Natural killer cell (primary cell): ENCODE measurements at regions not wholly inside any gene's neighbourhood (a gene's known extent, or its start where the extent isn't known, plus 50 kb on each side); places are given as distances from the start of the nearest gene placed in this dataset.
A peak's percentile ranks its signal among the peaks of the same experiment; 100 is the strongest.

Experiments used
- ATAC-seq, 3 donors: fragments of 150-1000 bp in 2 of 3; fragments of 200-7000 bp in 1 of 3; cut with Tn5 transposase; 1 replicate in 1 of 3; 2 replicates in 2 of 3; pipeline ENCODE4 v1.10.0; 2021; ENCODE audit warnings: mild to moderate bottlenecking in 2 of 3, moderate library complexity in 2 of 3
- DNase-seq, 2 donors: peaks; one replicate each; pipeline versions ENCODE4 v3.0.0 to v3.0.0-alpha.2; 2013 to 2021; ENCODE audit warnings: mixed read lengths in 1 of 2
- H3K27ac ChIP-seq: one replicate; pipeline ENCODE4 v1.5.1; 2013; ENCODE audit warnings: mild to moderate bottlenecking, low read length
- H3K27me3 ChIP-seq: one replicate; pipeline ENCODE4 v1.6.1; 2013; ENCODE audit warnings: low read length; ENCODE audit not compliant: control insufficient read depth, insufficient read depth
- H3K36me3 ChIP-seq: one replicate; pipeline ENCODE4 v1.6.1; 2013; ENCODE audit warnings: low read length; ENCODE audit not compliant: control insufficient read depth, insufficient read depth
- H3K4me1 ChIP-seq: one replicate; pipeline ENCODE4 v1.6.1; 2013; ENCODE audit warnings: low read length; ENCODE audit not compliant: control insufficient read depth, insufficient read depth
- H3K4me3 ChIP-seq: one replicate; pipeline ENCODE4 v1.5.1; 2013; ENCODE audit warnings: low read length
- H3K9me3 ChIP-seq: one replicate; pipeline ENCODE4 v1.6.1; 2013; ENCODE audit warnings: low read length; ENCODE audit not compliant: control insufficient read depth, insufficient read depth
- H3K27ac Mint-ChIP-seq, 2 donors: one replicate each; pipeline ENCODE4 v1.8.0; 2022; ENCODE audit warnings: mild to moderate bottlenecking in 2 of 2, mixed read lengths in 2 of 2, moderate library complexity in 1 of 2
- H3K27me3 Mint-ChIP-seq, 2 donors: one replicate each; pipeline ENCODE4 v1.8.0; 2022; ENCODE audit warnings: low read depth in 2 of 2, mixed read lengths in 2 of 2
- H3K36me3 Mint-ChIP-seq: one replicate; pipeline ENCODE4 v1.8.0; 2022; ENCODE audit warnings: mixed read lengths
- H3K4me1 Mint-ChIP-seq, 2 donors: one replicate each; pipeline ENCODE4 v1.8.0; 2022; ENCODE audit warnings: mixed read lengths in 2 of 2
- H3K4me3 Mint-ChIP-seq: one replicate; pipeline ENCODE4 v1.8.0; 2022; ENCODE audit warnings: mild to moderate bottlenecking, moderate library complexity, mixed read lengths
- H3K9me3 Mint-ChIP-seq, 2 donors: one replicate each; pipeline ENCODE4 v1.8.0; 2022; ENCODE audit warnings: mixed read lengths in 2 of 2
- WGBS: methylation state at CpG from one replicate; pipeline ENCODE4 v1.1.7; 2013; ENCODE audit warnings: missing lambda C conversion rate; ENCODE audit not compliant: insufficient coverage; 5-methylcytosine and 5-hydroxymethylcytosine counted together
- intact Hi-C: fragments of 100-400 bp; cut with micrococcal nuclease; formaldehyde crosslinking; loops from one replicate; pipeline ENCODE4 v1.14.2; 2022
- TF ChIP-seq, protein P1 (sequence below): fragments of 200-600 bp; IDR thresholded peaks from one replicate; pipeline ENCODE4 v1.8.0; 2022; ENCODE audit warnings: antibody characterized with exemption

DNA sequence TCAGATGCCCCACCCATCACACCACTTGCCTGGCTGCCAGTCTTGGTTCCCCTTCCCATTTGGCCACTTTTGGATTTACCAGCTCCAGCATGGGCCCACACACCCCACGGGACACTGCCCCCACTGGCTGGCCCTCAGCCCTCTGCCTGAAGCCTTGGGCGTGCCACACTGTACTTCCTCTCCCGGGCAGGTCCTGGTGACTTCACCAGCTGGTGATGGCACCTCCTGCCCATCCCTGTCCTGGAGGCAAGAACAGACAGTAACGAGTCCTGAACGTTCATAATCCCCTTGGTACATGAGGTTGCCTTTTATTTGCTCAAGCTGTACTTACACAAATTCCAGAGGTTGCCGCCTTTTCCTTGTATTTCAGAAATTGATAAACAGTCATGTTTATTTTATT, 81.1 kb downstream of the TMEM17 start:
- Mint-ChIP-seq H3K4me1 (peaks cover 0 to 4% of the 10 kb centered on the region in 2 donors), H3K36me3 (no peaks in the 10 kb centered on the region), H3K4me3 (no peak overlapping the region), H3K9me3 (no peaks in the 10 kb centered on the region), H3K27ac (no peak overlapping the region), H3K27me3 (no peaks in the 10 kb centered on the region)
- no peak overlapping the region for H3K27ac ChIP-seq
- H3K4me1 ChIP-seq: no peaks in the 10 kb centered on the region
- TF ChIP-seq, protein P1, sequence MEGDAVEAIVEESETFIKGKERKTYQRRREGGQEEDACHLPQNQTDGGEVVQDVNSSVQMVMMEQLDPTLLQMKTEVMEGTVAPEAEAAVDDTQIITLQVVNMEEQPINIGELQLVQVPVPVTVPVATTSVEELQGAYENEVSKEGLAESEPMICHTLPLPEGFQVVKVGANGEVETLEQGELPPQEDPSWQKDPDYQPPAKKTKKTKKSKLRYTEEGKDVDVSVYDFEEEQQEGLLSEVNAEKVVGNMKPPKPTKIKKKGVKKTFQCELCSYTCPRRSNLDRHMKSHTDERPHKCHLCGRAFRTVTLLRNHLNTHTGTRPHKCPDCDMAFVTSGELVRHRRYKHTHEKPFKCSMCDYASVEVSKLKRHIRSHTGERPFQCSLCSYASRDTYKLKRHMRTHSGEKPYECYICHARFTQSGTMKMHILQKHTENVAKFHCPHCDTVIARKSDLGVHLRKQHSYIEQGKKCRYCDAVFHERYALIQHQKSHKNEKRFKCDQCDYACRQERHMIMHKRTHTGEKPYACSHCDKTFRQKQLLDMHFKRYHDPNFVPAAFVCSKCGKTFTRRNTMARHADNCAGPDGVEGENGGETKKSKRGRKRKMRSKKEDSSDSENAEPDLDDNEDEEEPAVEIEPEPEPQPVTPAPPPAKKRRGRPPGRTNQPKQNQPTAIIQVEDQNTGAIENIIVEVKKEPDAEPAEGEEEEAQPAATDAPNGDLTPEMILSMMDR: no peak
- H3K36me3 ChIP-seq: no peaks in the 10 kb centered on the region
- 83% methylated on average over 5 of the region's 6 CpGs for WGBS
- H3K4me3 ChIP-seq: no peak overlapping the region
- DNase-seq (no peak), ATAC-seq (no peak)
- intact Hi-C loops: no loop called here
- H3K27me3 ChIP-seq: no peaks in the 10 kb centered on the region
- H3K9me3 ChIP-seq: no peaks in the 10 kb centered on the region

DNA sequence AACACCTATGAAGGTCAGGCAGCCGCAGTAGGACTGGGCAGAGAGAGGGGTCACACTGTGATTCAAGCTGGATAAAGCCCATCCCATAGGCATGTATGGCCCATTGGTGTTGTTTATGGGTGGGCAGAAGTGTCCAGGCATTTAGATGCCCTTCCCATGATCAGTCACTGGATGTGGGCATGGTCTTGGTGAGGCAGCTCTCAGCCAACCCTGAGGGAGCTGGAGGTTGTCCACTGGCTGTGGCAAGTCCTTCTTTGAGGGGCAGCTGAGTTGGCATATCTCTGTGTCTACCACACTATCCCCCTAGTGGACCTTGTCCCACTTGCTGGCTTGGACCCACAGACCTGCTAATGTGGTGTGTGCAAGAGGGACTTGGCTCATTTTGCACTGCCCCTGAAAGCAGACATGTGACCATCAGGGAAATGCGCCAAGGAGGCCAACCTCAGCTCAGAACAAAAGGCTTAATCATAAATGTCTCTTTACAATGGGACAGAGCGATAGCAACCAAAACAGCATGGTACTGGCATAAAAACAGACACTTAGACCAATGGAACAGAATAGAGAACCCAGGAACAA, 82.0 kb downstream of the TMEM17 start:
- DNase-seq (no peak), ATAC-seq (no peak)
- TF ChIP-seq, protein P1: no peak
- no peaks in the 10 kb centered on the region for H3K27me3 ChIP-seq
- Mint-ChIP-seq H3K9me3 (peaks cover 0 to 3% of the 10 kb centered on the region in 2 donors), H3K4me3 (no peak overlapping the region), H3K36me3 (no peaks in the 10 kb centered on the region), H3K4me1 (peaks cover 0 to 4% of the 10 kb centered on the region in 2 donors), H3K27ac (no peak overlapping the region), H3K27me3 (no peaks in the 10 kb centered on the region)
- intact Hi-C loops: no loop called here
- WGBS: 94% methylated on average over 3 of the region's 3 CpGs
- no peaks in the 10 kb centered on the region for H3K36me3 ChIP-seq
- no peak overlapping the region for H3K27ac ChIP-seq
- H3K4me1 ChIP-seq: no peaks in the 10 kb centered on the region
- no peaks in the 10 kb centered on the region for H3K9me3 ChIP-seq
- H3K4me3 ChIP-seq: no peak overlapping the region

DNA sequence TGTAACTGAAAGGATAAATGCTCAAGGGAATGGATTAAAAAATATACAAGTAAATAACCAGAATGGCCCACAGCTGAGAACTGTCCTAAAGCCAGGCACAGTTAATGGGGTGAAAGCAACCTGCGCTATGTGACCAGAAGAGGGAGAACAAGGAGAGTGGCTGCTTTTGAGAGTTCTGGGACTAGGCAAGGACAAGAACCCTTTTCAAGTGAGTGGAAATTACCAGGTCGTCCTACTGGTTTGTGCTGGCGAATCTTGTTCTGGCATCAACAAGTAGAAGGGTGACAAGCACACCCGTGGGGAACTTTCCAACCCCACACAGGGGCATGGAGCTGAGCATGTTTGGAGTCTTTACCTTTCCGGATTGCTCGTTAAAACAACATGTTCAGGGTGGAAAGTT, 82.8 kb downstream of the TMEM17 start:
- Histone ChIP-seq H3K4me1 (no peaks in the 10 kb centered on the region), H3K36me3 (no peaks in the 10 kb centered on the region), H3K4me3 (no peak overlapping the region), H3K27ac (no peak overlapping the region), H3K27me3 (no peaks in the 10 kb centered on the region), H3K9me3 (no peaks in the 10 kb centered on the region)
- TF ChIP-seq, protein P1: no peak
- Mint-ChIP-seq H3K27ac (no peak overlapping the region), H3K4me3 (no peak overlapping the region), H3K27me3 (no peaks in the 10 kb centered on the region), H3K9me3 (peaks cover 0 to 3% of the 10 kb centered on the region in 2 donors), H3K36me3 (no peaks in the 10 kb centered on the region), H3K4me1 (peaks cover 0 to 4% of the 10 kb centered on the region in 2 donors)
- ATAC-seq (no peak), DNase-seq (no peak)
- 90% methylated on average over 6 of the region's 6 CpGs for WGBS
- intact Hi-C loops: no loop called here

DNA sequence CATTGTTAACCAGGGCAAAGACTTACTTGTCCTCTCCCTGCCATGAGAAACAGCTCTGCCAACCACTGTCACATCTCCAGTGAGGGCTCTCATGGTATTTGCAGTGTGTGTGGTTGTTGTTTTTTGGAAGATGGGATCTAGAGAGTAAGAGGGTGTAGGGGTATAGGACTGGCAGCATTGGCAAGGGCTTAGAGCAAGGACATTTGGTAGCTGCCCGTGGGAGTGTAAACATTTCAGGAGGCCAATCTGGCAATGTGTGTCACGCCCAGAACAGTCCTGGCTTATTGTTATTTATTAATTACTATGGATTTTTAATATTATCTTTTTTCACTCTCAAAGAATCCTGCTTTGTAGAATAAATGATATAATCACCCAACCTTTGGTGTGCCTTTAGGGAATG, 90.5 kb downstream of the TMEM17 start:
- Histone ChIP-seq H3K36me3 (no peaks in the 10 kb centered on the region), H3K27ac (no peak overlapping the region), H3K27me3 (no peaks in the 10 kb centered on the region), H3K4me3 (no peak overlapping the region), H3K9me3 (no peaks in the 10 kb centered on the region), H3K4me1 (peaks cover 5% of the 10 kb centered on the region)
- no CpG with 5 or more reads among the region's 2 CpGs for WGBS
- TF ChIP-seq, protein P1: no peak
- intact Hi-C loops: loop anchor here (10.0 kb wide), 1 partner anchor 221 kb away; the partner anchor contains the start of gene B3GNT2
- Mint-ChIP-seq H3K4me3 (peak overlapping the region; percentile 60), H3K36me3 (no peaks in the 10 kb centered on the region), H3K27me3 (no peaks in the 10 kb centered on the region), H3K4me1 (peaks cover 24 to 25% of the 10 kb centered on the region in 2 donors), H3K27ac (peak overlapping the region; percentile 85 to 86), H3K9me3 (peaks cover 0 to 3% of the 10 kb centered on the region in 2 donors)
- DNase-seq (no peak), ATAC-seq (peak in 1 of 3 donors; percentile 11)
